GM23338 (cell line): ENCODE measurements at regions not wholly inside any gene's neighbourhood (a gene's known extent, or its start where the extent isn't known, plus 50 kb on each side); places are given as distances from the start of the nearest gene placed in this dataset.

ENCODE experiments used
- CTCF ChIP-seq, 2 experiments: fragments of 200-600 bp in 1 of 2; sonication (generic) in 1 of 2; conservative IDR thresholded peaks; 2 replicates each; pipeline versions ENCODE4 v1.5.1 to v1.6.1; 2016 to 2017; ENCODE audit warnings: antibody characterized with exemption in 2 of 2, low read depth in 2 of 2, mild to moderate bottlenecking in 2 of 2, moderate library complexity in 1 of 2
- EZH2phosphoT487 ChIP-seq: fragments of 200-600 bp; sonication (generic); IDR thresholded peaks from one replicate; pipeline ENCODE4 v1.8.1; 2018; ENCODE audit warnings: antibody characterized with exemption; ENCODE audit not compliant: unreplicated experiment

GRCh38 chrX:46180258-46180687 lies 364.9 kb downstream of the ZNF674 start:
- TF ChIP-seq CTCF (conservative IDR thresholded peaks at IDR 0.05; ENCODE audit: low read depth in 2 of 2) (no peak), EZH2phosphoT487 (no peak)
